ENCODE measurements at regions not wholly inside any gene's neighbourhood (a gene's known extent, or its start where the extent isn't known, plus 50 kb on each side); places are given as distances from the start of the nearest gene placed in this dataset.
"Not testable (repeated sequence)": the region's sequence is repeated elsewhere in the genome, so short reads cannot be mapped to it uniquely, and the experiment has no call there.

DNA sequence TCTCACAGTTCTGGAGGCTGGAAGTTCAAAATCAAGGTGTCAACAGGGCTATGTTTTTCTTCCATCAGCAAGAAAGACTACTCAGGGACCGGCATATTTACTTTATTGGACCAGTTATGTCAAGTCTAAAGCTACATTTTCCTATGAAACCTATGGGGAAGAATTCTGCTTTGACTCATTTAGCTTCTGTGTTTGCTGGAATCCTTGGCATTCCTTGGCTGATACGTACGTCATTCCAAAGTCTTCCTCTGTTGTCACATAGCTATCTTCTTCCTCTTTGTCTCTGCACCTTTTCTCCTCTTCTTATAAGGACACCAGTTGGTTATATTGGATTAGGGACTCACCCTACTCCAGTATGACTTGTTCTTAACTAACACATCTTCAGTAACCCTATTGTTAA is 137.4 kb upstream of the FBXO11 start:
- H3K4me3 ChIP-seq (ENCODE audit: low read depth, low read length) = no peak overlapping the region
- TF ChIP-seq, protein P1, sequence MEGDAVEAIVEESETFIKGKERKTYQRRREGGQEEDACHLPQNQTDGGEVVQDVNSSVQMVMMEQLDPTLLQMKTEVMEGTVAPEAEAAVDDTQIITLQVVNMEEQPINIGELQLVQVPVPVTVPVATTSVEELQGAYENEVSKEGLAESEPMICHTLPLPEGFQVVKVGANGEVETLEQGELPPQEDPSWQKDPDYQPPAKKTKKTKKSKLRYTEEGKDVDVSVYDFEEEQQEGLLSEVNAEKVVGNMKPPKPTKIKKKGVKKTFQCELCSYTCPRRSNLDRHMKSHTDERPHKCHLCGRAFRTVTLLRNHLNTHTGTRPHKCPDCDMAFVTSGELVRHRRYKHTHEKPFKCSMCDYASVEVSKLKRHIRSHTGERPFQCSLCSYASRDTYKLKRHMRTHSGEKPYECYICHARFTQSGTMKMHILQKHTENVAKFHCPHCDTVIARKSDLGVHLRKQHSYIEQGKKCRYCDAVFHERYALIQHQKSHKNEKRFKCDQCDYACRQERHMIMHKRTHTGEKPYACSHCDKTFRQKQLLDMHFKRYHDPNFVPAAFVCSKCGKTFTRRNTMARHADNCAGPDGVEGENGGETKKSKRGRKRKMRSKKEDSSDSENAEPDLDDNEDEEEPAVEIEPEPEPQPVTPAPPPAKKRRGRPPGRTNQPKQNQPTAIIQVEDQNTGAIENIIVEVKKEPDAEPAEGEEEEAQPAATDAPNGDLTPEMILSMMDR (IDR thresholded peaks at IDR 0.05; ENCODE audit: low read depth, low read length) = no peak

DNA sequence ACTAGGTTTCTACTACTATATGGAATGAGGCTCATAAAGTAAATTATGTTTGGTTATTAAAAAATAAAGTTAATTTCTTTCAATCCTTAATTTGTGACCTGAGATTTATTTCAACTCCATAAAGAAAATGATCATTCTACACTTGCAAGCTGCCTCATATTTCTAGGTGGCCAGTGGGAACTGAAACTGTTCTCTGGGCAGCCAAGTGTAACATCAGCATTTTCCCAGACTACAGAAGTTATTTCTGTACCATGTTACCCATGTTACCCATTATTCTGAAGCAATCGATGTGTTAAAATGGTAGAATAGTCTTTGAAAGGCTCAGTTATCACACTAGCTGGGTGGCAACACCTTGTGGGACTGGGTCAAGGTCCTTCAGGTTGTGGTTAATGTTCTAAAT is 139.3 kb upstream of the FBXO11 start:
- TF ChIP-seq, protein P1 (IDR thresholded peaks at IDR 0.05; ENCODE audit: low read depth, low read length) = no peak
- H3K4me3 ChIP-seq (ENCODE audit: low read depth, low read length) = no peak overlapping the region

DNA sequence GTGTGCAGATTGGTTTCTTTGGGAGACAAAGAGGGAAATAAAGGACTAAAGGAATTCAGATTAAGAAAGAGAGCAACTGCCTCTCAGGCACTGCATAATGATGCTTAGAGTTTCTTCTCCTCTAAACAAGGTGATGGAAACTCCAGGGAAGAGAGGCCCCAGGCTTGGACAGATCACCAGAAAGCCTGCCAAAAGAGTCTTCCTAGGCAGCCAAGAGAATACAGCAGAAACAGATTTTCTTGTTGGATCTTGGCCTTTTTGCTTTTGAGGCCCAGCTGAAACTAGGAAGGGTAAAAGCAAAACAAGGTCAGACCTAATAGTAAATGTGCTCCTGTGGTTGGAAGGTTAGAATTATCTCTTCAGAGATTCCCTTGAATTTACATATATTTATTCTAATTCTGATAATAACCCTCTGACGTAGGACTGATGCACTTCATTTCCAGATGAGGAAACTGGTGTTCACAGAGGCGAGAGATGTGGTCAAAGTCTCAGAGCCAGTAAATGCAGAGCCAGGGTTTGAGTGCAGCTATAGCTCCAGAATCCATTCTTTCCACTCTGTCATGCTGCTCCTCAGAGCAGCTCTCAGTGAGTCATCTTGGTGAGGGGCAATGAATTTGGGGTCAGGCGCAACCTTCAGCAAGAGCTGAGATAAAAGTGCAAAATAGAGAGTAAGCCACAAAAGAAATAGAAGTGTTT is 142.3 kb upstream of the FBXO11 start:
- TF ChIP-seq, protein P1 (IDR thresholded peaks at IDR 0.05; ENCODE audit: low read depth, low read length) = no peak
- no peak overlapping the region for H3K4me3 ChIP-seq (ENCODE audit: low read depth, low read length)

DNA sequence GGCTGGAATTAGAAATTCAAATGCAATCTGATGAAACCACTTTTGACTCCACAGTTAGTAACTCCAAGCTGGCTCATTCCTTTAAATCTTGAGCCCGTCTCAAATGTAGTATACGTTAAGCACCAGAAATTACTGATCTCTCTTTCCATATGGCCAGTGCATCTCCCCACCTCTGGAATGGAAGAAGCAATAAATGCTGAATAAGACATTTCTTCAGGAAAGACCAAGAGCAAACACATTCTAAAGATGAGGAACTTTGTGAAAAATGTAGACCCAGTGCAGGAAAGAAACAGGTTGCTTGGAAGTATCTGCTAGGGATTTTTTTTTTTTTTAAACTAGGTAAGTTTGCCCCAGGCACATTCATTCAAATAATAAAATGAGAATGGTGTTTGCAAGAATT is 143.1 kb upstream of the FBXO11 start:
- TF ChIP-seq, protein P1 (IDR thresholded peaks at IDR 0.05; ENCODE audit: low read depth, low read length) = no peak

DNA sequence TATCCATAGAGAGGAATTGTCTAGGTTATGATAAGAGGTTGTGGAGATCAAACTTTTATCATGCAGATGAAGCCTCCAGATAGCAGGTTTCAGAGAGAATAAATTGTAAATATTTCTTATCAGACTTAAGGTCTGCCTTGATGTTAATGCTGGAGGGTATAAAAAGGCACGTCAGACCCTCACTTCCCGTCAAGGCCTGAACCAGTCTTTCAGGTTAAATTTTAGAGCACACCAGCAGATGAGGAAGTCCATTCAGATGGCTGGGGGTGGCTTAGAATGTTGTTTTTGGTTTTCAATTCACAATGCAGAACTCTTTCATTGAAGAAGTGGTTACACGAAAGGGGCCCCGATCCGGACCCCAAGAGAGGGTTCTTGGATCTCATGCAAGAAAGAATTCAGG is 144.4 kb upstream of the FBXO11 start:
- no peak overlapping the region for H3K4me3 ChIP-seq (ENCODE audit: low read depth, low read length)
- TF ChIP-seq, protein P1 (IDR thresholded peaks at IDR 0.05; ENCODE audit: low read depth, low read length) = no peak

More for the DNA sequence above, 143.1 kb upstream of the FBXO11 start:
- no peak overlapping the region for H3K4me3 ChIP-seq (ENCODE audit: low read depth, low read length)

DNA sequence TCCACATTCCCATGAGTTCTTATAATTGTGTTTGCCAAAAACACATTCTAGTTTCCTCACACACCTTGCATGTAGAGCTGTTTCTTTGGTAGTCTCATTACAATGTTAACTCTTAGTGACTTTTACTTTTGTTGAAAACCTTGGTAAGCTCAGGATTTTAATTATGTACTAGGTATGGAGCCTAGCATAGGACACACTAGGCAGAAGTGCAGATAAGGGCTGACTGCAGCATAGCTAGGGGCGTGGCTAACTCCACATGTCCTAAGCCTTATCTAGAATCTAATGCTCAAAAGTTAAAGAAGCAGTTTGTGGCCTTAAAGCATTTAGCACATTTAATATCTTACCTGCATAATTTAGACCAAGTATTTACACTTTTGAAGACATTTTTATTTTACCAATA is 153.7 kb upstream of the FBXO11 start:
- TF ChIP-seq, protein P1 (IDR thresholded peaks at IDR 0.05; ENCODE audit: low read depth, low read length) = no peak
- H3K4me3 ChIP-seq (ENCODE audit: low read depth, low read length) = no peak overlapping the region

DNA sequence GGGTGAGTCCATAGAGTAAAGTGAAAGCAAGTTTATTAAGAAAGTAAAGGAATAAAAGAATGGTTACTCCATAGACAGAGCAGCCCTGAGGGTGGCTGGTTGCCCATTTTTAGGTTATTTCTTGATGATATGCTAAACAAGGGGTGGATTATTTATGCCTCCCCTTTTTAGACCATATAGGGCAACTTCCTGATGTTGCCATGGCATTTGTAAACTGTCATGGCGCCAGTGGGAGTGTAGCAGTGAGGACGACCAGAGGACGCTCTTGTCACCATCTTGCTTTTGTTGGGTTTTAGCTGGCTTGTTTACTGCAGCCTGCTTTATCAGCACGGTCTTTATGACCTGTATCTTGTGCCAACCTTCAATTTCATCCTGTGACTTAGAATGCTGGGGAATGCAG is 155.4 kb upstream of the FBXO11 start:
- H3K4me3 ChIP-seq (ENCODE audit: low read depth, low read length) = not testable (repeated sequence)

DNA sequence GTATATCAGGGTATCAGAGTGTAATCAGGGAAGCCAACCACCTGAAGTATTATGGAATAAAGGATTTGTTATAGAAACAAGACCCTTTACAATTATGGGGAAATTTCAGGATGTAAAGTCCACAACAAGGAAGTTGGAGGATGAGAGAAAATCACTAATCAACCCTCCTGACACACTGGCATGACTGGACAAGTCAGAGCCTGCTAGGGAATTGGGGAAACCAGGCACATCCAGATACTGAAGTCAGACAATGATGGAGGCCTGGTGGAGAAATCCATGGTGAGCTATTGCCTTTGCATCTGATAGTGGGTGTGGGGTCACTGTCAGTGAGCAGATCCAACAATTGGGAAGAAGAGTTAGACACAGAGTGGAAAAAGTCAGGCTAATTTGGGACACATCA is 158.8 kb upstream of the FBXO11 start:
- TF ChIP-seq, protein P1 (IDR thresholded peaks at IDR 0.05; ENCODE audit: low read depth, low read length) = no peak
- no peak overlapping the region for H3K4me3 ChIP-seq (ENCODE audit: low read depth, low read length)

Data from WI38 (cell line).